Central memory CD8-positive, alpha-beta T cell (primary cell): ENCODE measurements at regions not wholly inside any gene's neighbourhood (a gene's known extent, or its start where the extent isn't known, plus 50 kb on each side); places are given as distances from the start of the nearest gene placed in this dataset.

ENCODE experiments used
- ATAC-seq: fragments of 150-1000 bp; cut with Tn5 transposase; replicated peaks from 2 replicates; pipeline ENCODE4 v1.10.0; 2022; ENCODE audit warnings: mild to moderate bottlenecking, moderate FRiP score, moderate number of reproducible peaks; ENCODE audit not compliant: poor library complexity, severe bottlenecking; ENCODE audit errors: extremely low read depth
- DNase-seq, 2 donors: peaks; one replicate each; pipeline ENCODE4 v3.0.0; 2021; ENCODE audit warnings: low spot score in 2 of 2
- H3K27ac Mint-ChIP-seq: one replicate; pipeline ENCODE4 v1.8.0; 2022; ENCODE audit warnings: low read depth, mild to moderate bottlenecking, moderate library complexity, mixed read lengths
- H3K27me3 Mint-ChIP-seq: one replicate; pipeline ENCODE4 v1.8.0; 2022; ENCODE audit warnings: mixed read lengths
- H3K36me3 Mint-ChIP-seq: one replicate; pipeline ENCODE4 v1.8.0; 2022; ENCODE audit warnings: mild to moderate bottlenecking, moderate library complexity, mixed read lengths; ENCODE audit not compliant: insufficient read depth
- H3K4me1 Mint-ChIP-seq: one replicate; pipeline ENCODE4 v1.8.0; 2022; ENCODE audit warnings: mixed read lengths
- H3K4me3 Mint-ChIP-seq: one replicate; pipeline ENCODE4 v1.8.0; 2022; ENCODE audit warnings: mild to moderate bottlenecking, moderate library complexity, mixed read lengths
- H3K9me3 Mint-ChIP-seq: one replicate; pipeline ENCODE4 v1.8.0; 2022; ENCODE audit warnings: mixed read lengths

GRCh38 chr5:54616518-54617220 lies 99.1 kb downstream of the SNX18 start:
- Mint-ChIP-seq H3K27ac (no peak overlapping the region), H3K4me3 (no peak overlapping the region), H3K4me1 (peaks cover 38% of the 10 kb centered on the region), H3K9me3 (no peaks in the 10 kb centered on the region), H3K27me3 (no peaks in the 10 kb centered on the region), H3K36me3 (peaks cover 1% of the 10 kb centered on the region)
- ATAC-seq, result no peak
- DNase-seq, result no peak

- ATAC-seq (no peak), DNase-seq (no peak)
- Mint-ChIP-seq H3K9me3 (no peaks in the 10 kb centered on the region), H3K4me3 (no peak overlapping the region), H3K36me3 (peaks cover 2% of the 10 kb centered on the region), H3K4me1 (peaks cover 43% of the 10 kb centered on the region), H3K27me3 (no peaks in the 10 kb centered on the region), H3K27ac (no peak overlapping the region)
Observed at GRCh38 chr5:54616031-54616430, 98.5 kb downstream of the SNX18 start.

- Mint-ChIP-seq H3K27ac (no peak overlapping the region), H3K9me3 (no peaks in the 10 kb centered on the region), H3K4me1 (peaks cover 43% of the 10 kb centered on the region), H3K4me3 (no peak overlapping the region), H3K36me3 (peaks cover 4% of the 10 kb centered on the region), H3K27me3 (no peaks in the 10 kb centered on the region)
- DNase-seq, result no peak
- ATAC-seq, result no peak
Observed at GRCh38 chr5:54615381-54615780, 97.8 kb downstream of the SNX18 start.

GRCh38 chr5:54612711-54613110 lies 95.2 kb downstream of the SNX18 start:
- no peak overlapping the region for H3K27ac Mint-ChIP-seq
- peaks cover 43% of the 10 kb centered on the region for H3K4me1 Mint-ChIP-seq
- H3K9me3 Mint-ChIP-seq, result peaks cover 7% of the 10 kb centered on the region
- no peak for ATAC-seq
- no peak for DNase-seq
- no peak overlapping the region for H3K4me3 Mint-ChIP-seq
- peaks cover 3% of the 10 kb centered on the region for H3K36me3 Mint-ChIP-seq
- no peaks in the 10 kb centered on the region for H3K27me3 Mint-ChIP-seq

- H3K9me3 Mint-ChIP-seq, result peaks cover 10% of the 10 kb centered on the region
- ATAC-seq (no peak), DNase-seq (no peak)
- peak overlapping the region; percentile 88 for H3K27ac Mint-ChIP-seq
- no peaks in the 10 kb centered on the region for H3K27me3 Mint-ChIP-seq
- H3K36me3 Mint-ChIP-seq, result peaks cover 3% of the 10 kb centered on the region
- H3K4me3 Mint-ChIP-seq, result peak overlapping the region; percentile 76
- H3K4me1 Mint-ChIP-seq, result peaks cover 46% of the 10 kb centered on the region
Observed at GRCh38 chr5:54611290-54611951, 93.9 kb downstream of the SNX18 start.

GRCh38 chr5:54610197-54610944 lies 92.8 kb downstream of the SNX18 start:
- DNase-seq, result peak; percentile 15 to 49
- H3K4me1 Mint-ChIP-seq, result peaks cover 42% of the 10 kb centered on the region
- H3K27me3 Mint-ChIP-seq, result no peaks in the 10 kb centered on the region
- ATAC-seq, result peak; percentile 89
- H3K27ac Mint-ChIP-seq, result peak overlapping the region; percentile 88
- H3K36me3 Mint-ChIP-seq, result peaks cover 3% of the 10 kb centered on the region
- H3K4me3 Mint-ChIP-seq, result peak overlapping the region; percentile 76
- H3K9me3 Mint-ChIP-seq, result peaks cover 12% of the 10 kb centered on the region

- no peaks in the 10 kb centered on the region for H3K27me3 Mint-ChIP-seq
- H3K27ac Mint-ChIP-seq, result no peak overlapping the region
- H3K36me3 Mint-ChIP-seq, result peaks cover 3% of the 10 kb centered on the region
- ATAC-seq (no peak), DNase-seq (no peak)
- H3K9me3 Mint-ChIP-seq, result peaks cover 12% of the 10 kb centered on the region
- peaks cover 51% of the 10 kb centered on the region for H3K4me1 Mint-ChIP-seq
- no peak overlapping the region for H3K4me3 Mint-ChIP-seq
Observed at GRCh38 chr5:54608423-54609085, 91.0 kb downstream of the SNX18 start.

- Mint-ChIP-seq H3K27me3 (no peaks in the 10 kb centered on the region), H3K4me1 (peaks cover 45% of the 10 kb centered on the region), H3K36me3 (peaks cover 3% of the 10 kb centered on the region), H3K4me3 (no peak overlapping the region), H3K9me3 (peaks cover 12% of the 10 kb centered on the region), H3K27ac (no peak overlapping the region)
- ATAC-seq (no peak), DNase-seq (no peak)
Observed at GRCh38 chr5:54607006-54607405, 89.4 kb downstream of the SNX18 start.

- peaks cover 8% of the 10 kb centered on the region for H3K9me3 Mint-ChIP-seq
- H3K27me3 Mint-ChIP-seq, result no peaks in the 10 kb centered on the region
- no peak overlapping the region for H3K4me3 Mint-ChIP-seq
- no peaks in the 10 kb centered on the region for H3K36me3 Mint-ChIP-seq
- ATAC-seq (no peak), DNase-seq (no peak)
- peaks cover 18% of the 10 kb centered on the region for H3K4me1 Mint-ChIP-seq
- H3K27ac Mint-ChIP-seq, result no peak overlapping the region
Observed at GRCh38 chr5:54603372-54603771, 85.8 kb downstream of the SNX18 start.

GRCh38 chr5:54602475-54602874 lies 84.9 kb downstream of the SNX18 start:
- Mint-ChIP-seq H3K9me3 (peaks cover 16% of the 10 kb centered on the region), H3K36me3 (no peaks in the 10 kb centered on the region), H3K4me1 (peaks cover 18% of the 10 kb centered on the region), H3K4me3 (no peak overlapping the region), H3K27me3 (no peaks in the 10 kb centered on the region), H3K27ac (no peak overlapping the region)
- DNase-seq, result no peak
- no peak for ATAC-seq

GRCh38 chr5:54601411-54602230 lies 84.1 kb downstream of the SNX18 start:
- DNase-seq (no peak), ATAC-seq (no peak)
- Mint-ChIP-seq H3K27ac (no peak overlapping the region), H3K4me3 (no peak overlapping the region), H3K36me3 (no peaks in the 10 kb centered on the region), H3K4me1 (peaks cover 18% of the 10 kb centered on the region), H3K27me3 (no peaks in the 10 kb centered on the region), H3K9me3 (peaks cover 24% of the 10 kb centered on the region)
